NCI-H2107 treated with DMSO at 0.1 percent for 48 hours (cell line): ENCODE measurements at regions not wholly inside any gene's neighbourhood (a gene's known extent, or its start where the extent isn't known, plus 50 kb on each side); places are given as distances from the start of the nearest gene placed in this dataset.
"Not testable (repeated sequence)": the region's sequence is repeated elsewhere in the genome, so short reads cannot be mapped to it uniquely, and the experiment has no call there.

Source experiments
- DNase-seq: peaks from one replicate; lab custom pipeline; 2025; ENCODE audit not compliant: unreplicated experiment; lab: John Stamatoyannopoulos, UW

DNA sequence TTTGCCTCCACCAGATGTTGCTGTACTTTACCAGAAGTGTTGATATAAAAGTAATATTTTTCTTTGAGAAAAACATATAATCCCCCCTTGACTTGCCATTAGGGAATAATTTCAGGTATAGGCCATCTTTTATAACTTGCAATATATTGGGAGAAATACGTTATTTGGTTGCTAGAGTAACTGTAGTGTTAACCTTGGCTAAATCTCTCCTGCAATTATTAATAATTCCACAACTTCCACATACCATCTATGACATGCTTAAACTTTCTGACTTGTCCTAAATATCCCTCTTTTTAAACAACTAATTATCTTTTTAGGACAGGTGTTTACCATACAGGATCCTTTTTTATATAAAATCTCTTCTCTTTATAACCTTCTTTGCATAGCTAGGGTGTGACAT is 1048.2 kb downstream of the SLC16A7 start:
- DNase-seq, result no peak

DNA sequence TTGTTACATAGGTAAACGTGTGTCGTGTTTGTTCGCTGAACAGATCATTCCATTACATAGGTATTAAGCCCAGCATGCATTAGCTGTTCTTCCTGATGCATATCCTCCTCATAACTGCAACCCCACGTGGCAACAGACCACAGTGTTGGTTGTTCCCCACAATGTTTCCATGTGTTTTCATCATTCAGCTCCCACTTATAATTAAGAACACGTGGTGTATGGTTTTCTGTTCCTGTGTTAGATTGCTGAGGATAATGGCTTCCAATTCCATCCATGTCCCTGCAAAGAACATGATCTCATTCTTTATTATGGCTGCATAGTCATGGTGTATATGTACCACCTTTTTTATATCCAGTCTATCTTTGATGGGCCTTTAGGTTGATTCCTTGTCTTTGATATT is 1071.1 kb downstream of the SLC16A7 start:
- DNase-seq, result no peak

DNA sequence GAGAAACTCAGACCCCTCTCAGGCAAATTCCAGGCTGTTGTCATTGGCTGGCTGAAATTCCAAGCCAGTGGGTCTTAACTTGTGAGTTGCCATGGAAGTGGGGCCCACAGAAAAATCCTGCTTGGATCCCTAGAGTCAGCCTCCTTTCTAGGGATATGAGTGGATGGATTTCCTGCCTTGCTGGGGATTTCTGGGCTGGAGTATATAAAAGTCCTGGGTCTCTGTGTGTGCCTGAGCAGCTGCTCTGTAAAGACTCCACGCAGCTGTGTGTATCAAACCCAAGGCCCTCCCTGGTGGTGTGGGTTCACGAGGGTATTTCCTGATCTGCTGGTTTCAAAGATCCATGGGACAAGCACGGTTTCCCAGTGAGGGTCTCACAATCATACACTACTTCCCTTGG is 1077.1 kb downstream of the SLC16A7 start:
- DNase-seq, result no peak

DNA sequence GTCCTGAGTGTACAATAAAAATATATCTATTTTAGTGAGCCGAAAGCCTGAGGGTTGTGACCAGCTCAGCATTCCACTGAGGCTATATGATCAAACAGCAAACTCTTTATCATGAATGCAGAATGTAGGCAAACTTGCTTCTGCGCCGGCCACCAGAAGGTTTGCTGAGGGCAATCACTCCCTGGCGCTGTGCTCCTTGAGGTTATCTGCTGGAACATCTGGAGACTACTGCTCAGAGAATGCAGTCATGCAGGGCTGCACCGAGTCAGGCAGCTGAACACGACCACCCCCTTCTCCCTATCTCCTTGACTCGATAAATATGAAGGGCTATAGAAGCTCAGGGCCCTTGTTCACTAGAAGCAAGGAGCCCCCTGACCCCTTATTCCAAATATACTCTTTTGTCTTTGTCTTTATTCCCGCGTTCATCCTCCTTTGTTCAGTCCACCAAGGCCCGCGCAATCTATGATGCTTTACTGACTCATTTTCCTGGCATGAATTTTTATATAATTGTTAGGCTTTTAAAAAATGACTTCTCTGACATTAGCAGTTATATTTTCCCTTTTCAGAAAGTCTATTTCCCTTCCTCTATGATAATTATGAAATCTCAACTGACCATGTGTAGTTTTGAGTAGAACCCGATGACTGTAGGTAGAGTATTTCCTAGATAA is 1089.3 kb downstream of the SLC16A7 start:
- no peak for DNase-seq

DNA sequence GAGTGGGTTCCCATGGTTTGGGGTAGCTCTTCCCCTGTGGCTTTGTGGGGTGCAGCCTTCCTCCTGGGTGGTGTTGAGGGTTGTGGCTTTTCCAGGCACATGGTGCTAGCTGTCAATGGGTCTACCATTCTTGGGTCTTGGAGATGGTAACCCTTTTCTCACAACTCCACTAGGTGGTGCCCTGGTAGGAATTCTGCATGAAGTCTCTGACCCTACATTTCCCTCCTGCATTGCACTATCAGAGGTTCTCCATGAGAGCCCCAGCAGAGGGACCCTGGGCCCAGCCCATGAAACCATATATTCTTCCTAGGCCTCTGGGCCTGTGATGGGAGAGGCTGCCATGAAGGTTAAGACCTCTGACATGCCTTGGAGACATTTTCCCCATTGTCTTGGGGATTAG is 1093.3 kb downstream of the SLC16A7 start:
- DNase-seq, result no peak

DNA sequence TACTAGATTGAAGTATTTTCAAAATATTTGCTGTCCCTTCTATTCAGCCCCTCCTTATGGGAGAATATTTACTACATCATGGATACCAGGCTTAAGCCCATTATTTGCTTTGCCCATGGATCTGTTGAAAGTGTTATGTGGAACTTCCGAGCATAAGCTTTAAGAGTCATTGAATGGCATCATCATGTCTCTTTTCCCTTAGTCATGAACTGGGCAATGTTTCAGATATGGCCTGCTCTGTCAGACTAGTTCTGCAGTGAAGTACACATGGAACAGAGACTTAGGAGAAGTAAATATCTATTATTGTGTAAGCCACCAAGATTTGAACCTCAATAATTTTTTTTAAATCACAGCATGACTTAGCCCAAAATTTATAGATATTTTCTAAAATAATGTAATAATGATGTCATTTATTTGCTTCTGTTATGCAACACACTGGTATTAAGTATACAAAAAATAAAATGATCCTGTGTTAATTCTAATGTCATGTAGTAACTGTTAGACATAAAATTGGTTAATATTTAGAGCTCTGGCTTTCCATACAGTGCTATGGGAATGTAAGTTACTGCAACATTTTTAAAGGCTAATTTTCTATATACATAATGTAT is 1097.3 kb downstream of the SLC16A7 start:
- no peak for DNase-seq

DNA sequence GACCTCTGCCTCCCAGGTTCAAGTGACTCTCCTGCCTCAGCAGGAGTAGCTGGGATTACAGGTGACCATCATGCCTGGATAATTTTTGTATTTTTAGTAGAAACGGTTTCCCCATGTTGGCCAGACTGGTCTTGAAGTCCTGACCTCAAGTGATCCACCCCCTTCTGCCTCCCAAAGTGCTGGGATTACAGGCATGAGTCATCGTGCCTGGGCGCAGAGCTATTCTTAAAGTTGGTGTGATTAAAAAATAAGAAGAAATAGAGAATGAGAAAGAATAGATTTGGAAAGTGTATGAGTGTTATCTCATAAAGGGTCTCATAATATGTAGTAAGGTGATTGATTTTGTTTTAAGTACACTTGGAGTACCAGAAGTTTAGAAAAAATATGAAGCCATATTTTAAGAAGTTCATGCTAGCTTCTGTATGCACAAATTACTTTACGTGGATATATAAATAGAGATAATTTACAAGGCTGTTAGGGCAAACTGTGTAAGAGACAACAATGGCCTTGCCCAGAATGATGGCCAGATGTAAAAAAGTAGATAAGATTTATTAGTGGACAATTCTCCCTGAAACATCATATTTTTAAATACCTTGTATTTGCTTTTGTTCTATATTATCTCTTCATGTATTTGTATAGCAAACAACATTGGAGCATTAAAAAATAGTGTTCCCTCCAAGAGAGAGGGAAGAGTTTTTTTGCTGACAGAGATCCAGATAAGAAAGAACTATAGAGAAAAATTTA is 1108.5 kb downstream of the SLC16A7 start:
- DNase-seq, result no peak

DNA sequence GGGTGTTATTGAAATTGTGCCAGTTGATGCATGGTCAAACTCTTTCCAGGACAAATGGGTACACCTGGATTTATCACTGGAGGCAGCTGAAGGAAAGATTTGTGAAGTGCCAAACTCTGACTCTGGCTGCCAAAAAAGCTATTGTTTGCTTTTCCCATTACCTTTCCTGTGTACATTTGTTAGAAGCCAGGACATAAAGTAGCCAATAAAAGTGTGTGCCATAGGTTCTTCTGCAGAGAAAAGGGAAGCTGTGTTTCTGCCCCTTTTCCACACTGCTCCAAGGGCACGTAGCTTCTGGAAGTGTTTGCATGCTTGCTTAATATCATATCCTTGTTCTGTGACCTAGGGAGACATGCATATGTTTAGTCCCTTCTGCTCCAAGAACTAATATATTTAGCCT is 1114.4 kb downstream of the SLC16A7 start:
- no peak for DNase-seq

DNA sequence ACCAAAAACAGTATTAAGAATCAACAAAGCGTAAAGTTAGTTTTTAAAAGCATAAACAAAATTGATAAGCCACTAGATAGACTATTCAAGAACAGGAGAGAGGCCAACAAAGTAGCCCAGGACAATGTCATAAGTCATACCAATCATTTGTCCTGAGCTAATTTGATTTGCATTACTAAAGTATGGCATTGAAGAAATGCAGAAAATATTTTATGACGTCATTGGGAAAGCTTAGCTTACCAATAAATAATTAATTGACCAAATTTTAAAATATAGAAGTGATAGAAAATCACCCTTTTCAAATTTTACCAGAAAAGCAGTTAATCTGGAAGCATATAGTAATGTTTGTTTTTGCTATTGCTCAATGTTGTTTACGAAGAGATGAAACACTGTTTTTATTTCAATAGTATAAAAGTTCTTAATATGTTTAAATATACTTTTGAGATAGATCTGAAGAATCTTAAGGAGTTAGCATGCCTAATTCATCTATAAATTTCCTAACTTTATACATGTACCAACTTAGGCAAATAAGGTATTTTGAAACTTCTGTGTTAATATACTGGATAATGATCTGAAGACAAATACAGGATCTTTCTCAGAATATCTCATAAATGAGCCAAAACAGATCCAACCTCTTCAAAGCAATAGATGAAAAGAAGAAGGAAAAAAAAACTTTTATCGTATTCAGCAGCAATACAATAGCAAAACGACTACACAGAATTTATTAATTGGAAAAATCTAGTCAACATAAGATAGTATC is 1118.5 kb downstream of the SLC16A7 start:
- DNase-seq, result no peak

DNA sequence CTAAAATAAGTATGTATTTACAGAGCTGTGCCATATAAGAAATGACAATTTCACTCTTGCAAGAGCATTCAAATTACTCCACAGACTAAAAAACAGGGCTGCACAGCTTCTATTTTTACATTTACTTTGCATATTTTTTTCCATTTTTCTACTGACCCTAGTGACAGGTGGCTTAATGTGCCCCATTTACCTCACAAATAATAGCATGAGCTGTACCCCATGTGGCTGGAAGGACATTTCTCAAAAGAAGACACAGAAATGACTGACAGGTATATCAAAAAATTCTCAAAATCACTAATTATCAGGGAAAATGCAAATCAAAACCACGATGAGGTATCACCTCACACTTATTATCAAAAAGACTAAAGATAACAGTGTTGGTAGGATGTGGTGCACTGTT is 1128.6 kb downstream of the SLC16A7 start:
- DNase-seq, result no peak

DNA sequence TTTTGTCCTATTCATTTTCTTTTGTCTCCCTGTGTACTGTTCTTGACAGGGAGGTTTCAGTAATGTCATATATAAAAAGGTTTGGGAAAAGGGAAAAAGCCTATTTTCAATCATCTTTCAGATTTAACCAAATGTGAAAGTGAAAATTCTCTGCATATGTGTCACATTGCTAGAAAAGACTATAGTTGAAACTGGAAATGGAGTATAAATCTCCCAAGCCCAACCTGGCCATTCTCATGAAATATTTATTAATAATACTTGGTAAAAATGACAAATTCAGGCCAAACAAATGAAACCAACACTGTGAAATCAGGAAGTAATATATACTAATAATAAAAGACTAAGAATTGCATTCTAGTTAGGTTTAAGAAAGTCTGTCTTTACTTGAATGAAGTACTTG is 1129.2 kb downstream of the SLC16A7 start:
- DNase-seq, result no peak

DNA sequence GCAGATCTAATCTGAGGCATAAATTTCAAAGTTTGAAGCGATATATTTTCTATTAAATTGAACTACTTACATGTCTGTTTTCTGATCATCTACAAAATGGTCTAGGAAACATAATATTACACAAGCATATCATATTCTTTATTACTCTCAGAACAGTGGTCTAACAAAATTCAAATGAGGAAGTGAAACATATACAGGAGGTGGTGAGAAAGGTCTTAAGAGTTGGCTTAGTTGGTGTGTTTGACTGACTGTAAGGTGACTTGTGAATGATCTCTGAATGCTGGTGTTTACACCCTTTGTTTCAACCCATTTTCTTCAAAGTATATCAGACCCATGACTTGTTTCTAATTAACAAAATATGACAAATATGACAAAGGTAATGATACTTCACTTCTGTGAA is 1156.8 kb downstream of the SLC16A7 start:
- no peak for DNase-seq

DNA sequence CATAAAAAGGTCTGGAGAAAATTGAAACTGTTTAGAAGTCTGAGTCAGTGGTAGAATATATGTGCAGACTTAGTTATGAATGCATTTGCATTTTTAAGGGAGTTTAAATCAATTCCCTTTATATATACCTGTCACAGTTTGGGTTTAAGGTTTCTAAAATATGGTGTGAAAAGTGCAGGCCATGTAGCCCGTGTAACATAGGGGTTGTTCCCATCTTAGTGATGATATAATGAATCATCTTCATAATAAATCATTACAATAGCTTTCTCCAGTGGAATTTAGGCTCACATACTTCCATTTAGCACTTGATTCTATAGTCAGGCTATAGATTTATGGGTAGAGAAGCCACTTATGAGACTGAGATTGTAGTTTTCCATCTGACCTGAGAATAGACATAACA is 1162.4 kb downstream of the SLC16A7 start:
- no peak for DNase-seq

DNA sequence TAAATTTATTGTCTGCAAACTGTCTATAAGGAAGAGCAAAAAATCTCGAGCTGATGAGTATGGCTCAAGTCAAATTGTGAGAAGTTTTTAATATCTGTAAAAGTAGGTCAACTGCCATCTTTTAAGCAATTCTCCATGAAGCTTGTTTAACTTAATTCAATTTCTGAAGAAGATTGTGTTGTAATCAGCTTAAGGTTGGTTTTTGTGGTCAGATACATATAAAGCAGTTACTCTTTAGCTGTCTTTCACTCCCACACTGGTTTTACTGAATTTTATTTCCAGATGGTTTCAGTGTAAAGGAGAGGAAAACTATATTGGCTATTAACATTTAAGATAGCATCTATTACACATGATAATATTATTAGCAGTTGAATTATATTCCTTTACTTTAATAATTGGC is 1165.1 kb downstream of the SLC16A7 start:
- DNase-seq, result no peak

DNA sequence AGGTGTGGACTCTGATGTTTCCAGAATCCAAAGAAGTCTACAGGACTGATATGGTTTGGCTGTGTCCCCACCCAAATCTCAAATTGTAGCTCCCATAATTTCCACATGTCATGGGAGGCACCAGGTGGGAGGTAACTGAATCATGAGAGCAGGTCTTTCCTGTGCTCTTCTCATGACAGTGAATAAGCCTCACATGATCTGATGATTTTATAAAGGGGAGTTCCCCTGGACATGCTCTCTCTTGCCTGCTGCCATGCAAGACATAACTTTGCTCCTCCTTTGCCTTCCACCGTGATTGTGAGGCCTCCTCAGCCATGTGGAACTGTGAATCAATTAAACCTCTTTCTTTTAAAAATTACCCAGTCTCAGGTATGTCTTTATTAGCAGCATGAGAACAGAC is 1205.3 kb downstream of the SLC16A7 start:
- not testable (repeated sequence) for DNase-seq

DNA sequence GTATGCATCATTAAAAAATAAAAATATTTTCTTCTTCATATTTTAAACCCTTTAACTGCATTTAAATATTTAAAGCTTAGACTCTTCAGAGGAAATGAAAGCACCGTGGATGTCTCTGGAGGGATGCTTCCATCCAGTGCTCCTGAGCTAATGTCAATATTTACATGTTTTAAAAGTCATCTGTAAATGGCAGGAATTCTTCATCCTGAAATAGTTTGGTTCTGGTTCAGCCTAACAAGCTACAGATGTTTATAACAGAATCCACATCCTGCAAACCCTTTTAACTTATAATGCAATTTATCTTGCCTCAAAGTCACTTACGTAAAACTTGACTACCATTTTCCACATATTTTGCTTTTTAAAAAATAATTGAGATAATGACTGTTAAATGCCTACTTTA is 1207.3 kb downstream of the SLC16A7 start:
- no peak for DNase-seq

DNA sequence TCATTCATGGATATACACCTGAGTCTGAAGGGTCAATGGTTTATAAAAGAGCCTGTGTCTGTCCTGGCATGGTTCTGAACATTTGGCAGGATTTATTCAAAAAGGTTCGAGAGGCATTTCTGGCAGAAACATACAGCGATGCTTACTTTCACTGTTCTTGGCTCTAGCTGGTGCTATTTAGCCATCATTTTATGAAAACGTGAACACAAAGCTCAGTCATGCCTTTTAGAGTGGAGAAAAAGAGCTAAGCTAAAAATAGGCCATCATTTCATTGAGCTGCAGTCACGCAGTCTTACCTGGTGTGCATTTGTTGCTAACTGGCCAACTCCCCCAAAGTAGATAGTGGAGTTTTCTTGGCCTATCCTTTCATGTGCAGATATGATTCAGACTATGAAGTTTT is 1209.5 kb downstream of the SLC16A7 start:
- DNase-seq, result no peak

DNA sequence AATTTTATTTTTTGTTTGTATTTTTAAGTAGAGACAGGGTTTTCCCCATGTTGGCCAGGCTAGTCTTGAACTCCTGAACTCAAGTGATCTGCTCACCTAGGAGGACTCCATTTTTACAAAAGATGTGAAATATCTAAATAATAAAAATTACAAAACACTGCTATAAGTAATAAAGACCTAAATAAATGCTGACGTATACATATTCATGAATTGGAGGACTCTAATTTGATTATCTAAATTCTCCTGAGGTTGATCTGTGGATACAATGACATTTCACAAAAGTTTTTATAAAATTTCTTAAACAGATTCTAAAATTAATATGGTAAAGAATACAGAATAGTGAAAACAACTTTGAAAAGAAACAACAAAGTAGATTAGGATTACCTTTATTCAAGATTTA is 1224.0 kb downstream of the SLC16A7 start:
- no peak for DNase-seq

DNA sequence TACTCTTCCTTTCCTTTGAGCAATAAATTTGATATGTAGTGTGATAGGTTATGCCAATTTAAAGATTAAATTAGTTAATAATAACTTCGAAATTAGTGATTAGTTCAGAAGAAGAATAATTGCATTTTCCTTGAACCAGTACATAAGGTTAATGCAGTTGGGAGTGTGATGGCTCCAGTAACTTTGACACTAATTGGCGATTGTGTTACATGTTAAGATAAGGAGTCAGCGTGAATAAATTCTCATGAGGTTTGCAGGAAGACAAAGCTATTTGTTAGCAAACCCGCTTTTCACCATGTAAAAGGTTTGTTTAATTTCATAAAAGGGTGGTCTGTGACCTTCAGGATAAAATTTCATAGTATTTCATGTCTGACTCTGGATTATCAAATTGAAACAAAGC is 1226.8 kb downstream of the SLC16A7 start:
- DNase-seq, result no peak

DNA sequence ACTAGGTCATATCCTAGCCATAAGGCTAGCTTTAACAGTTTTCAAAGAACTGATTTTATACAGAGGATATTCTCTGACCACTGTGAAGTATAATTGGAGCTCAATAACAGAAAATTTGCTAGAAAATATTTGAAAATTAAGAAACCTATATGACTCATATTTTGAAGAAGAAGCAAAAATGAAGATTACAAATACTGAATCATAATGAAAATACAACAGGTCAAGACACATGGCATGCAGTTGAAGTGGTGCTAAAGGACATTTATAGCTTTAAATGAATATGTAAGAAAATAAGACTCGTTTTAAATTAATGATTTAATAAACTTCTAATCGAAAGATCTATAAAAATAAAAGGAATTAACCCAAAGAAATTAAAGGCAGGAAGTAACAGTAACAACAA is 1234.6 kb downstream of the SLC16A7 start:
- no peak for DNase-seq

DNA sequence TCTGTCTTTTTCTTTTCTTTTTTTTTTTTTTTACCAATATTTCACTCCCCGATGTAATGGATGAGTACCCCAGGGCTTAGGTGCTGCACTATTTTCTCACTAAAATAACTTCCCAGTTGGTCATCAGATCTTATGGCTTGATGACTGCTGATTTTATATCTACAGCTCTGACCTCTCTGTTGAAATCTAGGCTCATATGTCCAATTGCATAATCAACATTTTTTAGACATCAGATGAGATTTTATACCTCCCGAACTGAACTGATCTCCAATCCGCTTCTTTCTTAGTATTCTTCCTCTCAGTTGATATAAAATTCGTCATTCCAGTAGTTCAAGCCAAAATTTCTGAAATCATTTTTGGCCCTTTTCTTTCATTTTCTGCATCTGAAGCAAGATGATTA is 1236.5 kb downstream of the SLC16A7 start:
- no peak for DNase-seq

DNA sequence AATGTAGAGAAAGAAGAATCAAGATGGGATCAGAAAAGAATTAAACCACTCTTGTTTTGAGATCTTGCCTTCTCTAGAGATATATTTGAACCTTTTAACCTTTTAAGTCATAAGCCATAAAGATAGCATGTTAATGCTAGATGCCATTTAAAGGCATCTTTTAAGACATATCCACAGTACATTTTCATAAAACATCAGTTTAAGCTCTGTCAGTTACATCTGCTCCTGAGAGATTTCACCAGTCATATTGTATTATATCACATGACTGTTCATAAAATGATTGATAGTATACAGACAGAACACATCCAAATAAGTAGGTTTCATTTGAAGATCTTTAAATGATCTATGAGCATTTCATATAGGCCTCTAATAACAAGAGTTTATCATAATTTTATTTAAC is 1238.5 kb downstream of the SLC16A7 start:
- DNase-seq, result no peak
